GM21360 (cell line): ENCODE measurements at regions not wholly inside any gene's neighbourhood (a gene's known extent, or its start where the extent isn't known, plus 50 kb on each side); places are given as distances from the start of the nearest gene placed in this dataset.
"Not testable (repeated sequence)": the region's sequence is repeated elsewhere in the genome, so short reads cannot be mapped to it uniquely, and the experiment has no call there.

Source experiments
- ATAC-seq: cut with Tn5 transposase; IDR thresholded peaks from one replicate; pipeline ENCODE4 v1.9.1; 2021; ENCODE audit warnings: mild to moderate bottlenecking, moderate library complexity; ENCODE audit not compliant: unreplicated experiment

GRCh38 chr5:2357309-2357708 is 394.2 kb downstream of the IRX2 start:
- no peak for ATAC-seq

- ATAC-seq, result no peak
Observed at GRCh38 chr5:2355859-2356258, 395.6 kb downstream of the IRX2 start.

GRCh38 chr5:2353871-2354440 is 397.5 kb downstream of the IRX2 start:
- no peak for ATAC-seq

GRCh38 chr5:2353211-2353610 is 398.3 kb downstream of the IRX2 start:
- no peak for ATAC-seq

GRCh38 chr5:2352101-2352861 is 399.2 kb downstream of the IRX2 start:
- ATAC-seq, result no peak

- ATAC-seq, result not testable (repeated sequence)
Observed at GRCh38 chr5:2349768-2350167, 401.7 kb downstream of the IRX2 start.

GRCh38 chr5:2338686-2339085 is 412.8 kb downstream of the IRX2 start:
- ATAC-seq, result no peak

- ATAC-seq, result no peak
Observed at GRCh38 chr5:2335733-2336515, 415.6 kb downstream of the IRX2 start.

GRCh38 chr5:2335125-2335732 is 416.2 kb downstream of the IRX2 start:
- no peak for ATAC-seq

- no peak for ATAC-seq
Observed at GRCh38 chr5:2334719-2335118, 416.8 kb downstream of the IRX2 start.

- no peak for ATAC-seq
Observed at GRCh38 chr5:2333291-2333690, 418.2 kb downstream of the IRX2 start.

- no peak for ATAC-seq
Observed at GRCh38 chr5:2332521-2332920, 419.0 kb downstream of the IRX2 start.

- no peak for ATAC-seq
Observed at GRCh38 chr5:2330325-2331130, 420.9 kb downstream of the IRX2 start.

GRCh38 chr5:2329741-2330140 is 421.7 kb downstream of the IRX2 start:
- ATAC-seq, result no peak

- no peak for ATAC-seq
Observed at GRCh38 chr5:2326601-2327000, 424.9 kb downstream of the IRX2 start.

GRCh38 chr5:2324788-2325187 is 426.7 kb downstream of the IRX2 start:
- ATAC-seq, result no peak

- ATAC-seq, result no peak
Observed at GRCh38 chr5:2320611-2321010, 430.9 kb downstream of the IRX2 start.

GRCh38 chr5:2317540-2317939 is 433.9 kb downstream of the IRX2 start:
- ATAC-seq, result no peak

- ATAC-seq, result no peak
Observed at GRCh38 chr5:2311851-2312250, 429.1 kb upstream of the IRX4 start.

- ATAC-seq, result no peak
Observed at GRCh38 chr5:2310946-2311345, 428.2 kb upstream of the IRX4 start.

GRCh38 chr5:2307631-2308030 is 424.9 kb upstream of the IRX4 start:
- ATAC-seq, result no peak
